ENCODE measurements at regions not wholly inside any gene's neighbourhood (a gene's known extent, or its start where the extent isn't known, plus 50 kb on each side); places are given as distances from the start of the nearest gene placed in this dataset.

DNA sequence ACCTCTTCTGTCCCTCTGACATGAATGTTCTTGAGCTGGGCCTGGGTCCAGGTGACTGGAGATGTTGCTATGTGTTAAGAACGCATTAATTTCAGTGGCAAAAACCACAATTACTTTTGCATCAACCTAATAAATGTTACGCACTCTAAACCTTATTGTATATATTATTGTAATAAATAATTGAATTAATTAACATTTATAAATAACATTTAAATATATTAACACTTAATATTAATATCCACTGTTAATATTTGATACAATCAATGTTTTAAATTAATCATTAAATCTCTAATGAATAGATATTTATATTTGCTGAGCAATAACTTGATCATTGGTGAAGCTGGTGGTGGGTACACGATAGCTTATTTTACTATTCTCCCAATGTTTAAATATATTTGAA lies 97.4 kb downstream of the KCNF1 start:
- no peak for TF ChIP-seq ARNT (IDR thresholded peaks at IDR 0.05)
- no peak for TF ChIP-seq L3MBTL2 (conservative IDR thresholded peaks at IDR 0.05)
- TF ChIP-seq, protein P1, sequence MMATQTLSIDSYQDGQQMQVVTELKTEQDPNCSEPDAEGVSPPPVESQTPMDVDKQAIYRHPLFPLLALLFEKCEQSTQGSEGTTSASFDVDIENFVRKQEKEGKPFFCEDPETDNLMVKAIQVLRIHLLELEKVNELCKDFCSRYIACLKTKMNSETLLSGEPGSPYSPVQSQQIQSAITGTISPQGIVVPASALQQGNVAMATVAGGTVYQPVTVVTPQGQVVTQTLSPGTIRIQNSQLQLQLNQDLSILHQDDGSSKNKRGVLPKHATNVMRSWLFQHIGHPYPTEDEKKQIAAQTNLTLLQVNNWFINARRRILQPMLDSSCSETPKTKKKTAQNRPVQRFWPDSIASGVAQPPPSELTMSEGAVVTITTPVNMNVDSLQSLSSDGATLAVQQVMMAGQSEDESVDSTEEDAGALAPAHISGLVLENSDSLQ (IDR thresholded peaks at IDR 0.05), result no peak
- TF ChIP-seq BHLHE40 (IDR thresholded peaks at IDR 0.05; ENCODE audit: borderline replicate concordance), result no peak
- no peak for TF ChIP-seq ZNF384 (IDR thresholded peaks at IDR 0.05)
- TF ChIP-seq NFRKB (IDR thresholded peaks at IDR 0.05), result no peak
- no peak for TF ChIP-seq CTBP1 (IDR thresholded peaks at IDR 0.05; ENCODE audit: borderline replicate concordance)
- no peak for TF ChIP-seq TARDBP (IDR thresholded peaks at IDR 0.05)
- TF ChIP-seq FOXK2 (IDR thresholded peaks at IDR 0.05), result no peak
- TF ChIP-seq SP1 (IDR thresholded peaks at IDR 0.05), result no peak
- TF ChIP-seq LEF1 (IDR thresholded peaks at IDR 0.05; ENCODE audit: borderline replicate concordance), result no peak
- no peak for TF ChIP-seq FOXM1 (IDR thresholded peaks at IDR 0.05; ENCODE audit: borderline replicate concordance)
- TF ChIP-seq SUZ12 (IDR thresholded peaks at IDR 0.05), result no peak
- TF ChIP-seq HDGF (IDR thresholded peaks at IDR 0.05; ENCODE audit: borderline replicate concordance), result no peak
- no peak for TF ChIP-seq ELF4 (IDR thresholded peaks at IDR 0.05)
- no peak for TF ChIP-seq FOXA1 (IDR thresholded peaks at IDR 0.05)
- CTCF ChIA-PET, result no interaction called here
- POLR2A ChIA-PET, result no interaction called here
- no peak for DNase-seq (ENCODE audit: extremely low spot score)

DNA sequence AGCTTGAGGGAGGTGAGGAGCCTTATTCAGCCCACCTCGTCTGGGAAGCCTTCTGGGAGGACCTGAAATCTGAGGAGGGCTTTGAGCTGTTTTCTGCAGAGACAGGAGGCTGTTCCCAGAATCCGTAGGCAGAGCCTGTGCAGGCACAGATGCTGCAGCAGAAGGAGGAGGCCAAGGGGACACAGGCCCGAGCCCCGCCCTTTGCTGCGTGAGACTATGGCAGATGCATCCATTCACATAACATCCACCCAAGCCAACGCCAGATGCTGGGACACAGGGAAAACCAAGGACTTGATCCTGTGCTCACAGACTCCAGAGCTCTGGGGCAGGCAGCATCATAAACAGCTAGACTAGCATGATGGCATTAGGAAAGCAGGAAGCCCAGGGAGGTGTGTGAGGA lies 98.2 kb downstream of the KCNF1 start:
- no peak for DNase-seq (ENCODE audit: extremely low spot score)
- POLR2A ChIA-PET, result no interaction called here
- CTCF ChIA-PET, result no interaction called here
- TF ChIP-seq BHLHE40 (IDR thresholded peaks at IDR 0.05; ENCODE audit: borderline replicate concordance) (no peak), L3MBTL2 (conservative IDR thresholded peaks at IDR 0.05) (no peak), LEF1 (IDR thresholded peaks at IDR 0.05; ENCODE audit: borderline replicate concordance) (no peak), SUZ12 (IDR thresholded peaks at IDR 0.05) (no peak), TARDBP (IDR thresholded peaks at IDR 0.05) (no peak), ELF4 (IDR thresholded peaks at IDR 0.05) (no peak), CTBP1 (IDR thresholded peaks at IDR 0.05; ENCODE audit: borderline replicate concordance) (no peak), SP1 (IDR thresholded peaks at IDR 0.05) (no peak), FOXA1 (IDR thresholded peaks at IDR 0.05) (no peak), ZNF384 (IDR thresholded peaks at IDR 0.05) (no peak), FOXM1 (IDR thresholded peaks at IDR 0.05; ENCODE audit: borderline replicate concordance) (no peak), HDGF (IDR thresholded peaks at IDR 0.05; ENCODE audit: borderline replicate concordance) (no peak)

DNA sequence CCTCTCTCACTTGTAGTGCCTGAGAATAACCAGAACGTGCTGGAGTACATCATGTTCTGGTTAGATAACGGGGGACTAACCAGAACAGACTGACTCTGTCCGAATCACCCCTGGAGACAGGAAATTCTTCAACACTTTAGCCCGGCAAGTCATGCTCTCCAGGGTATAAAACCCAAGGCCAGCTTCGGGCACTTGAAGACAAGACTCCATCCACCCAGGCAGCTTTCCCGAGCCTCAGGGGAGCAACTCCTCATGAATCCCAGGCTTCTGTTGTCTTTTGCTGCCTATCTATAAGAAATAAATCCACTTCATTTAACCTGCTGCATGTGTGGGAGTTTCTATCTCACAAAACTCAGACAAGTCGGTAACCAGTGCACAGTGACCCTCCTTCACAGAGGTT lies 99.6 kb downstream of the KCNF1 start:
- TF ChIP-seq FOXM1 (IDR thresholded peaks at IDR 0.05; ENCODE audit: borderline replicate concordance), result no peak
- no peak for TF ChIP-seq ELF4 (IDR thresholded peaks at IDR 0.05)
- POLR2A ChIA-PET, result no interaction called here
- no peak for DNase-seq (ENCODE audit: extremely low spot score)
- CTCF ChIA-PET, result no interaction called here

DNA sequence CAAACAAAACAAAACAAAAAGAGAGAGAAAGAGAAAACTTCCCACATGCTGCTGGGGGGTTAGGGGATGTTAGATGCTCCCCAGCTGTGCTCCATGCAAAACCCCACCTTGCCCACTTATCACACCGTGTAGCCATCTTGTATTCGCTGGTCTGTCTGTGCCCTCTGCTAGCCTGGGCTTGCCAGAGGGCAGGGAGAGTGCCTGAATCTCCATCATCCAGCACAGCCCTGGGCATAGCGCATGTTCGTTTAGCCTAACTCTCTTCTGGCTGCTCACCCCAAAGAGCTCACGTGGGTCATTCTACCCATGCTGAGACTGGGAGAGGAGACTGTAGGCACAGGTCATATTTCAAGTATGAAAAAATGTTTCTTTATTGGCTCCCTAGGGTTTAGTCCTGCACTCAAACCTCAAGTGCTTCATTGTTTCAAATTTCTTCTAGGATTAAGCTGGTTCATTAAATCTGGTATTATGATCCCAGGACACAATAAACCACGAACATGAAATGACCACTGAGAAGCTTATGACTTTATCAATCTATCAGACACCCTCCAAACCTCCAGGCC lies 100.5 kb downstream of the KCNF1 start:
- no peak for TF ChIP-seq L3MBTL2 (conservative IDR thresholded peaks at IDR 0.05)
- CTCF ChIA-PET, result no interaction called here
- no peak for DNase-seq (ENCODE audit: extremely low spot score)
- POLR2A ChIA-PET, result no interaction called here

DNA sequence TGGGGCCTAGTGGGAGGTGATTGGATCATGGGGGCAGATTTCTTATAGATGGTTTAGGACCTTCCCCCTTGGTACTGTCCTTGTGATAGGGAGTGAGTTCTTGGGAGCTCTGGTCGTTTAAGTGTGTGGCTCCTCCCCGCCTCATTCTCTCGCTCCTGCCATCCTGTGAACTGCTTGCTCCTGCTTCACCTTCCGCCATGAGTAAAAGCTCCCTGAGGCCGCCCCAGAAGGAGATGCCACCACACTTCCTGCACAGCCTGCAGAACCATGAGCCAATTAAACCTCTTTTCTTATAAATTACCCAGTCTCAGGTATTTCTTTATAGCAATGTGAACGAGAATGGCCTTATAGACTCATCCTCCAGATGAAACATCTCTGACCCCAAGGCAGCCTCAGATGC lies 101.5 kb downstream of the KCNF1 start:
- ChIA-PET CTCF (no interaction called here), POLR2A (no interaction called here)
- no peak for TF ChIP-seq ARNT (IDR thresholded peaks at IDR 0.05)
- TF ChIP-seq ELF4 (IDR thresholded peaks at IDR 0.05), result no peak
- no peak for TF ChIP-seq FOXA1 (IDR thresholded peaks at IDR 0.05)
- no peak for TF ChIP-seq TARDBP (IDR thresholded peaks at IDR 0.05)
- no peak for TF ChIP-seq BHLHE40 (IDR thresholded peaks at IDR 0.05; ENCODE audit: borderline replicate concordance)
- TF ChIP-seq FOXK2 (IDR thresholded peaks at IDR 0.05), result no peak
- TF ChIP-seq HDGF (IDR thresholded peaks at IDR 0.05; ENCODE audit: borderline replicate concordance), result no peak
- no peak for TF ChIP-seq LEF1 (IDR thresholded peaks at IDR 0.05; ENCODE audit: borderline replicate concordance)
- TF ChIP-seq L3MBTL2 (conservative IDR thresholded peaks at IDR 0.05), result no peak
- TF ChIP-seq, protein P1 (IDR thresholded peaks at IDR 0.05), result no peak
- TF ChIP-seq FOXM1 (IDR thresholded peaks at IDR 0.05; ENCODE audit: borderline replicate concordance), result no peak
- TF ChIP-seq CTBP1 (IDR thresholded peaks at IDR 0.05; ENCODE audit: borderline replicate concordance), result no peak
- no peak for DNase-seq (ENCODE audit: extremely low spot score)

DNA sequence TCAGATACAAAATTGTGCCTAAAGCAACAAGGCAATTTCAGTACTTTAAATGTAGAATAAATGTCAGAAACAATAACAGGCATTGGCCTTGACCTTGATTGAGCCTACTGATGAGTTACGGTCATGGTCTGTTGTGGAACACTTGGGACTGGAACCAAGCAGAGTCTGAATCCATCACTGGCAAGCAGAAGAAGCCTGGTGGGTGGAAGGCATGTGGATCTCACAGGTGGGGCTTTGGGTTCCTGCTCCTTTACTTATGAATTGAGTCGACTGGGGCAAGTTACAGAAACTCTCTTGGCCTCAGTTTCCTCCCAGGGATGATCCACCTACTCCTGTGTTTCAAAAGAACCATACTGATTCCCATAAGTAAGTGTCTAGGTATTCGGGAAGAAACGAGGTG lies 102.3 kb downstream of the KCNF1 start:
- ChIA-PET POLR2A (no interaction called here), CTCF (no interaction called here)
- TF ChIP-seq TARDBP (IDR thresholded peaks at IDR 0.05) (no peak), BHLHE40 (IDR thresholded peaks at IDR 0.05; ENCODE audit: borderline replicate concordance) (no peak), NFRKB (IDR thresholded peaks at IDR 0.05) (no peak), SP1 (IDR thresholded peaks at IDR 0.05) (no peak), L3MBTL2 (conservative IDR thresholded peaks at IDR 0.05) (no peak), HDGF (IDR thresholded peaks at IDR 0.05; ENCODE audit: borderline replicate concordance) (no peak), CTBP1 (IDR thresholded peaks at IDR 0.05; ENCODE audit: borderline replicate concordance) (no peak), ELF4 (IDR thresholded peaks at IDR 0.05) (no peak), FOXK2 (IDR thresholded peaks at IDR 0.05) (no peak), ARNT (IDR thresholded peaks at IDR 0.05) (no peak), ZNF384 (IDR thresholded peaks at IDR 0.05) (no peak), FOXA1 (IDR thresholded peaks at IDR 0.05) (no peak), FOXM1 (IDR thresholded peaks at IDR 0.05; ENCODE audit: borderline replicate concordance) (no peak), SUZ12 (IDR thresholded peaks at IDR 0.05) (no peak), LEF1 (IDR thresholded peaks at IDR 0.05; ENCODE audit: borderline replicate concordance) (no peak)
- DNase-seq (ENCODE audit: extremely low spot score), result no peak

DNA sequence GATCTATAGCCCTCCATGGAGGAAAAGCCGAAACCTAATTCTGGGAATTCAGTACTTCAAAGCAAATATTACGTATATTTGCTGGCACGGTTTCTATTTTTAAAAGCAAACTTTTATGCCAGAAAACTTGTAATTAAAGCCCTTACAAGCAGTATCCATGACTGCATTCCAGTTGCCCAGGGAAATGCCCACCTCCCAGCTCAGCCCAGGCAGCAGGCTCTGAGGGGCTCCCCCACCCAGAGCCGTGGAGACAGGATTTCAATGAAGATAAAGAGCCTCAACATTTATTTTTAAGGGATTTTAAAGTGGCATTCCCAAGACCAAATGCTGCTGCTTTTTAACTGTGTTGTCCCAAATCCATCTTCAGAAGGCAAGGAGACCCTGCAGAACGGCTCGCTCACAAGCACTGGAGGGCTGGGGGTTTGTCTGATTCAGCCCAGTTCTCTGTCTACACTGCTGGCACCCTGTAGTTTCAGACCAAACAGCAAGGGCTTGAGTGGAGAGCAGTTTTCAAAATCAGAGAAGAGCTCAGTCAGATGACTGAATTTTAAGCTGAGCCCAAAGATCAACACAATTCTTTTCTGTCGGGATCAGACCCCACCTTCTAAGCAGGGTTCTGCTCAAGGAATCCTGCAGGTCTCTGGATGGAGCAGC lies 105.1 kb downstream of the KCNF1 start:
- TF ChIP-seq CTBP1 (IDR thresholded peaks at IDR 0.05; ENCODE audit: borderline replicate concordance) (no peak), FOXA1 (IDR thresholded peaks at IDR 0.05) (no peak), ARNT (IDR thresholded peaks at IDR 0.05) (no peak), L3MBTL2 (conservative IDR thresholded peaks at IDR 0.05) (no peak)
- DNase-seq (ENCODE audit: extremely low spot score), result no peak
- ChIA-PET POLR2A (no interaction called here), CTCF (no interaction called here)

Data from HEK293T (cell line).